Urinary bladder (tissue), 3 donors: ENCODE measurements at regions not wholly inside any gene's neighbourhood (a gene's known extent, or its start where the extent isn't known, plus 50 kb on each side); places are given as distances from the start of the nearest gene placed in this dataset.

Source experiments
- DNase-seq: peaks from one replicate; pipeline ENCODE4 v3.0.0-alpha.2; 2015; ENCODE audit errors: extremely low spot score
- H3K27ac ChIP-seq: one replicate; pipeline ENCODE4 v1.5.1; 2013; ENCODE audit warnings: low read depth, mild to moderate bottlenecking, moderate library complexity
- H3K36me3 ChIP-seq: one replicate; pipeline ENCODE4 v1.6.1; 2013; ENCODE audit warnings: mild to moderate bottlenecking, moderate library complexity; ENCODE audit not compliant: insufficient read depth
- H3K4me1 ChIP-seq: one replicate; pipeline ENCODE4 v1.6.1; 2013; ENCODE audit warnings: mild to moderate bottlenecking, moderate library complexity; ENCODE audit not compliant: insufficient read depth
- H3K4me3 ChIP-seq: one replicate; pipeline ENCODE4 v1.5.1; 2013; ENCODE audit warnings: low read depth, low read length
- WGBS: extraction: QIAGEN DNeasy Blood & Tissue Kit; methylation state at CpG from one replicate; pipeline ENCODE4 v1.1.7; 2013; 5-methylcytosine and 5-hydroxymethylcytosine counted together
- donor health status: healthy with polysubstance abuse.
- donor health status: healthy.

DNA sequence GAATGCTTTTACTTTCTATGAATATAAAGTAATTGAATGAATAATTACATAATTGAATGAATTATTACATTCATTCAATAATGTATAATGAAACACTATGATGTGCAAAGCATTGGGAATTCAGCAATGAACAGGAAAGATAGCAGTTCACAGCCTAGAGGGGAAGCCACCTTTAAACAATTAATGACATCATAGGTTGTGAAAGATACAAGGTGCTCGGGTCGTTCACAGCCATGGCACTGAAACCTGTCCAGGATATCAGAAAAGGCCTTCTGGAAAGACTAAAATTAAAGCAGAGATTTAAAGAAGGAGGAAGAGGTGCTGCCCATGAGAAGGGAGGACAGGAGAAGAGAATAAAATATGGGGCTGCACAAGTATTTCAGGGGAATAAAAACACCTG is 171.4 kb upstream of the KLF4 start:
- Histone ChIP-seq H3K27ac (no peak overlapping the region), H3K4me1 (no peaks in the 10 kb centered on the region), H3K4me3 (no peak overlapping the region), H3K36me3 (no peaks in the 10 kb centered on the region)
- 70% methylated on average over 2 of the region's 2 CpGs for WGBS
- DNase-seq = no peak

DNA sequence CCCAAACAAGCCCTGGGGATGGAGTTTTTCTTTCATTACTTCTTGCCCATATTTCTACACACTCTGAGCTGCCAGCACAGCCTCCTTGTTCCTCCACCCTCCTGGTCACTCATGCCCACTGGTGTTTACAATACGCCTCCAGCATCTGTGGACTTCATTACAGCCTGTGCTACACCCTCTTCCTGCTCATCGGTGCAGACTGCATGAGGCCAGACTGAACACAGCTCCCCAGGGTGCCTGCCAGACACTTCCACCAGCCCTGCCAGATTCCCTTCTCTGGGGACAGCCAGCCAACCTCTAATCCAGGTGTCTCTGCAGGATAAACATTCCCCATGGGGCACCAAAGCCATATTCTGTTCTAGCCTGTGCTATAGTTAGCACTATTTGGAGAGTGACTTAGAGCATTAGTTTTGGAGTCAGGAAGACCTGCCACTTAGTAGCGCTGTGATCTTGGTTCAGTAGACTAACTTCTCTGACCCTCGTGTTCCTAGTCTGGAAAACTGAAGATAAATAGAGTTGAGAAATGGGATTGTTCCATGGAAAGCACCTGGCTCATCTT is 163.8 kb upstream of the KLF4 start:
- Histone ChIP-seq H3K27ac (no peak overlapping the region), H3K4me1 (no peaks in the 10 kb centered on the region), H3K36me3 (no peaks in the 10 kb centered on the region), H3K4me3 (no peak overlapping the region)
- DNase-seq = no peak
- WGBS = 51% methylated on average over 4 of the region's 4 CpGs

DNA sequence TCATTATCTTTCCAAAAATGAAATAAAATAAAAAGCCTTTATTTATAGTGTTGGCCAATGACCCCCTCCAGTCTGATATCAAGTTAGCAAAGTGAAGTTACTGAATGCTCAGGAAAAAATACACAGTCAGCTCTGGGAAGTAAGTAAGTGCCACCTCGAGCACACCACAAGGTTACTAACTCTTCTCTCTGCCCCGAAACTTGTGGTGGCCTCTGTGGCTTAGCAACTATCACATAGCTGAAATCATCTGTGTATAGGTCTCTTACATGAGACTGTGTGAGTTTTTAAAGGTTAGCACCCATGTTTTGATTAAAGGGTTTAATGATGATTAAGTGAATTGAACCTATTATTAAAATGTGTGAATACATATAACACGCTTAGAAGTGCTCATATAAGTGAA is 161.4 kb upstream of the KLF4 start:
- Histone ChIP-seq H3K27ac (no peak overlapping the region), H3K36me3 (no peaks in the 10 kb centered on the region), H3K4me1 (no peaks in the 10 kb centered on the region), H3K4me3 (no peak overlapping the region)
- WGBS = 94% methylated on average over 3 of the region's 3 CpGs
- no peak for DNase-seq

DNA sequence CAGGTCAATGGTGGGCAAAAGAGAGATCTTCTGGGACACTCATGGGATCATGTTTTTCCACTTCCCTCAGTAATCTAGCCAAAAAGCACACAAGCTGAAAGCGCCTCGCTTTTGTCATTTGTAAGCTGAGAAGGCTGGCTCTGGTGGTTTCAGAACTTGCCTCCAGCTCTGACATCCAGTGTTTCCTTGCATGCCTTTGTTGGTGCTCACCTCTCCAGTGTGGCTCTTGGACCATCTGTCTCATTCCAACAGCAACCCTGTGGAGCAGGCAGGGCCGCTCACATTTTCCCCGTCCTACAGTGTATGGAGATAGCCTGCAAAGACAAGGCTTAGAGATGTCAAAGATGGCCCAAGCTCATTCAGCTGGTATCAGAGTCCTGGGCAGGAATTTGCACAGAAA is 160.8 kb upstream of the KLF4 start:
- H3K4me3 ChIP-seq = no peak overlapping the region
- H3K36me3 ChIP-seq = no peaks in the 10 kb centered on the region
- no peak overlapping the region for H3K27ac ChIP-seq
- DNase-seq = no peak
- no peaks in the 10 kb centered on the region for H3K4me1 ChIP-seq
- WGBS = 99% methylated on average over 4 of the region's 4 CpGs

DNA sequence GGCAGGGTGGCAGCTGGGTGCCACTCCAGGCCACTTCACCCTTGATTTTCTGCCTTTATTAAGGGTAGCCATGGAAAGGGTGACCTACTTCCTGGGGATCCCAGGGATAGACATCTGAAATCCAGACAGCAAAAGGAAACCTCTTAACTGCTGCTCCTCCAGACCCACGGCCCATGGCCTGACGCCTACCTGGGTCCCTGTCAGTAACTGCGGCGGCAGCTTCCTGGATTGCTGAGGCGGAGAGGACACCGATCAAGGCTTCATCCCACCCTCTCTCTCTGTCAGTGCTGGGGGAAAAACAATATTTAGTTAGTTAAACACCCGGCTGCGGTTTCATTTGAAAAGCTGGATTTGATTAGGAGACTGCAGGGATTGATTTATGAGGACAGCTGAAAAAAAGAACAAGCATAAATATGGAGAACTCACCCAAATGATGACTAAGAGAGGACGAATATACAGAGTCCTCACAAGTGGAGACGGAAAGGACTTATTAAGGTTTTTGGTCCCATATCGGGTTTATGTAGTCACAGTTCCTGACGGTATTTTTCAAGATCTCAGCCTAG is 158.7 kb upstream of the KLF4 start:
- DNase-seq = no peak
- no peaks in the 10 kb centered on the region for H3K4me1 ChIP-seq
- H3K36me3 ChIP-seq = no peaks in the 10 kb centered on the region
- WGBS = 92% methylated on average over 12 of the region's 12 CpGs
- no peak overlapping the region for H3K4me3 ChIP-seq
- no peak overlapping the region for H3K27ac ChIP-seq

DNA sequence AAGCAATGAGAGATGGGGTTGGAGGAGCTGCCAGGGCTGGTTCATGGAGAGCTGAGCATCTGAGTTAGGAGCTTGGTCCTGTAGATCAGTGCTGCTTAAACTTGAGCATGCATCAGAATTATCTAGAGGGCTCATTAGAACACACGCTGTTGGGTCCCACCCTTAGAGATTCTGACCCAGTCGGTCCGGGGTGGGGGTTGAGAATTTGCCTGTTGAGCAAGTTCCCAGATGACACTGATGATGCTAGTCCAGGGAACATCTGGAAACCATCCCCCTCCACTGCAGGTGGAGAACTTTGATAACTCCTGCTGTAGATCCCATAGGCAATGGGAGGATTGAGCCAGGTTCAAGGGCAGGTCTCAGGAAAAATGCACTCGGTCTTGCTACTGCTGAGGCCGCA is 158.0 kb upstream of the KLF4 start:
- no peak for DNase-seq
- Histone ChIP-seq H3K4me3 (no peak overlapping the region), H3K4me1 (no peaks in the 10 kb centered on the region), H3K27ac (no peak overlapping the region), H3K36me3 (no peaks in the 10 kb centered on the region)
- 93% methylated on average over 5 of the region's 5 CpGs for WGBS

- H3K36me3 ChIP-seq = no peaks in the 10 kb centered on the region
- no peaks in the 10 kb centered on the region for H3K4me1 ChIP-seq
- no peak overlapping the region for H3K4me3 ChIP-seq
- DNase-seq = no peak
- WGBS = 79% methylated on average over 1 of the region's 1 CpG
- H3K27ac ChIP-seq = no peak overlapping the region
These were observed 157.6 kb upstream of the KLF4 start for GRCh38 chr9:107647141-107647540.

- DNase-seq = no peak
- 94% methylated on average over 1 of the region's 1 CpG for WGBS
- H3K27ac ChIP-seq = no peak overlapping the region
- H3K4me3 ChIP-seq = no peak overlapping the region
- H3K36me3 ChIP-seq = no peaks in the 10 kb centered on the region
- H3K4me1 ChIP-seq = no peaks in the 10 kb centered on the region
These were observed 155.9 kb upstream of the KLF4 start for GRCh38 chr9:107645464-107645833.

- H3K36me3 ChIP-seq = no peaks in the 10 kb centered on the region
- H3K4me3 ChIP-seq = no peak overlapping the region
- H3K27ac ChIP-seq = no peak overlapping the region
- H3K4me1 ChIP-seq = no peaks in the 10 kb centered on the region
- no peak for DNase-seq
- 69% methylated on average over 4 of the region's 4 CpGs for WGBS
These were observed 155.3 kb upstream of the KLF4 start for GRCh38 chr9:107644733-107645463.

- H3K27ac ChIP-seq = no peak overlapping the region
- H3K4me3 ChIP-seq = no peak overlapping the region
- no peaks in the 10 kb centered on the region for H3K36me3 ChIP-seq
- H3K4me1 ChIP-seq = no peaks in the 10 kb centered on the region
- DNase-seq = no peak
- 91% methylated on average over 4 of the region's 4 CpGs for WGBS
These were observed 149.9 kb upstream of the KLF4 start for GRCh38 chr9:107639426-107639825.

DNA sequence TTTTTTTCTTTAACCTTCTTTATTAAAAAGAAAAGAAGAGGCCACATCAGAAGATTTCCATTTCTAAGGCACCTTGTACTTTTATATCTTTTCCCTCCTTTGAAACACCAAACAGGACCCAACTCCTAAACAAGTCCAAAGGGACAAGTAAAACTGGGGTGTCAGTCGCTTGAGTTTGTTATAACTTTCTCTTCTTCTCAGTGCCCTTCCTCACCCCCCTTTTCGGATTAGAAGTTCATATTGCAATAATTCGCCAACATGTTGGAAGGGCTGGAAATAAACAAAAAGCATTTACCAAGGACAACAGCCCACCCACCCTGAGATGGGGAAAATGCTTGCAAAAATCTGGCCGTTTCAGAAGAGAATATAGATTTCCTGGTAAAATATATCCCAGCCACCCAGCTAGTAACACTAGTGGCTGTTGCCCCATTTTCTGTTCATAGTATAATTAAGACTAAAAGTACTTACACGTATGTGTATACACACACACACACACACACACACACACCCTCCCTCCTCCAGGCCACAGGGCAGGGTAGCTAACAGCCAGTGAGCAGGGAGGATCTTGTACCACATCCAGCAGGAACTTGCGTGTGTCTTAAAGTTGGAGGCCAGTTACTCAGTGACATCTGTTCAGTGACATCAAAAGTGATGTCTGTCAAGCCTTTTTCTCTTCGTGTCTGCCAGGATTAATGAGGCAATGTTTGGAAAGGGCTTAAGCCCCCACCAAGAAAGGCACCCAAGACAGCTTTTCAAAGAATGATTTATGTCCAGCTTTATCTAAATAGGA is 149.1 kb upstream of the KLF4 start:
- DNase-seq = no peak
- H3K4me3 ChIP-seq = peak overlapping the region; percentile 21
- WGBS = 19% methylated on average over 7 of the region's 7 CpGs
- no peaks in the 10 kb centered on the region for H3K4me1 ChIP-seq
- peak overlapping the region; percentile 92 for H3K27ac ChIP-seq
- no peaks in the 10 kb centered on the region for H3K36me3 ChIP-seq

DNA sequence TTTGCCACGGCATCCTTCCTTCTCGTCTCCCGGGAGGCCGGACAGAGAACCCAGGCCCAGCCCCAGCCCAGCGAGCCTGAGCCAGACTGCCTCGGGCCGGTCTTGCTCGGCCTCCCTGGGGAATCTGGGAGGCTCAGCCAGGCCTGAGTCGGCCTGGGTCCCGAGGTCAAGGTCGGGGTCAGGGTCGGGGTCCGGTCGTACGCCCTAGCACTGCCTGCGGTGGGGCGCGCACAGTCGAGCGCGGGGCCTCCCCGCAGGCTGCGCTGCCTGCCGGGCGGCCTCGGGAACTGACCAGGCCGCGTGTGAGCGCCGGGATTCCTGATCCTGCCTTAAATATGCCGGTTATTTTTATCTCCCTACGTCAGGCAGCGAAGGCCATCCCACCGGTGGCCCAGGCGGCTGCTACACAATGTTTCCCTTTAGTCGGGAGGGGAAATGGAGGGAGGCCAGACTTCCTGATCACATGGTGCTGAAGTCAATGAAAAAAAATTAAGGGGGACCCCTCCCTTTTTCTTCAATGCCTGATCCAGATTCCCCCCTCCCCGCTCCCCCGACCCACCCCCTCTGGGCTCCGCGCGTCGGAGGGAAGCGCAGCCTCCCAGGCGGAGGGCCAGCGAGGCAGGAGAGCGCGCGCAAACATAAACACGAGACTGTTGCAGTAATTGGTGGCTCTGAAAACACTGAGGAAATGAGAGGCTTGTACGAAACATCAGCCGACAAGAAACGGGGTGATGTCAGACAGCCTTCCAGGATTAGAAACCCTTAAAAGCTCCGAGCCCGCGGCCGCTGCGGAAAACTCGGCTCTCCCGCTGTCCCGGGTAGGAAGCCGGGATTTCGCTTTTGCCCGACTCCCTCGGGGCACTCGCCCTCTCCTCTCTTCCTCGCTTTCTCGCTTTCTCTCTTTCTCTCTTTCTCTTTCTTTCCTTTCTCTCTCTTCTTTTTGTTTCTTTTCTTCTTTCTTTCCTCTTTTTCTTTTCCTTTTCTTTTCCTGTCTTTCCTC is 148.2 kb upstream of the KLF4 start:
- 2% methylated on average over 67 of the region's 67 CpGs for WGBS
- peak overlapping the region; percentile 93 for H3K27ac ChIP-seq
- peak; percentile 93 for DNase-seq
- H3K4me3 ChIP-seq = peak overlapping the region; percentile 21
- no peaks in the 10 kb centered on the region for H3K36me3 ChIP-seq
- no peaks in the 10 kb centered on the region for H3K4me1 ChIP-seq
